Liver (tissue), 3 donors: ENCODE measurements at regions not wholly inside any gene's neighbourhood (a gene's known extent, or its start where the extent isn't known, plus 50 kb on each side); places are given as distances from the start of the nearest gene placed in this dataset.

Experiments
- ATF3 ChIP-seq: IDR thresholded peaks from 2 replicates; pipeline ENCODE4 v1.6.1; 2016; ENCODE audit warnings: antibody characterized with exemption
- CTCF ChIP-seq: fragments of 150-350 bp; IDR thresholded peaks from 2 replicates; pipeline ENCODE4 v1.5.1; 2017; ENCODE audit warnings: improper control_type of control experiment, low read depth, low read length; ENCODE audit not compliant: missing input control
- EGR1 ChIP-seq, 2 donors: IDR thresholded peaks; 2 replicates each; pipeline ENCODE4 v1.6.1; 2016 to 2018; ENCODE audit warnings: antibody characterized with exemption in 2 of 2, low read depth in 2 of 2
- FOXA1 ChIP-seq: IDR thresholded peaks from 2 replicates; pipeline ENCODE4 v1.6.1; 2016; ENCODE audit warnings: antibody characterized with exemption
- GABPA ChIP-seq, 2 donors: IDR thresholded peaks in 1 of 2; conservative IDR thresholded peaks in 1 of 2; 2 replicates each; pipeline ENCODE4 v1.6.1; 2016; ENCODE audit warnings: antibody characterized with exemption in 2 of 2, mild to moderate bottlenecking in 1 of 2, moderate library complexity in 1 of 2
- SP1 ChIP-seq: IDR thresholded peaks from 2 replicates; pipeline ENCODE4 v1.6.1; 2018; ENCODE audit warnings: antibody characterized with exemption, mild to moderate bottlenecking
- TAF1 ChIP-seq: conservative IDR thresholded peaks from 2 replicates; pipeline ENCODE4 v1.6.1; 2016; ENCODE audit warnings: antibody characterized with exemption, mild to moderate bottlenecking
- YY1 ChIP-seq: IDR thresholded peaks from 2 replicates; pipeline ENCODE4 v1.6.1; 2016; ENCODE audit warnings: antibody characterized with exemption, mild to moderate bottlenecking
- TF ChIP-seq, protein P1 (sequence below): IDR thresholded peaks from 2 replicates; pipeline ENCODE4 v1.6.1; 2016; ENCODE audit warnings: antibody characterized with exemption, mild to moderate bottlenecking
- donor health status: healthy.
- donor health status: healthy.

GRCh38 chr13:86725105-86725504 is 925.9 kb upstream of the SLITRK6 start:
- TF ChIP-seq CTCF (no peak), SP1 (no peak), YY1 (no peak), TAF1 (no peak), FOXA1 (no peak), EGR1 (IDR thresholded peaks at IDR 0.05; ENCODE audit: low read depth in 2 of 2) (no peak), ATF3 (no peak), GABPA (IDR thresholded peaks at IDR 0.05 in 1 of 2, conservative IDR thresholded peaks at IDR 0.05 in 1 of 2) (no peak)
- TF ChIP-seq, protein P1, sequence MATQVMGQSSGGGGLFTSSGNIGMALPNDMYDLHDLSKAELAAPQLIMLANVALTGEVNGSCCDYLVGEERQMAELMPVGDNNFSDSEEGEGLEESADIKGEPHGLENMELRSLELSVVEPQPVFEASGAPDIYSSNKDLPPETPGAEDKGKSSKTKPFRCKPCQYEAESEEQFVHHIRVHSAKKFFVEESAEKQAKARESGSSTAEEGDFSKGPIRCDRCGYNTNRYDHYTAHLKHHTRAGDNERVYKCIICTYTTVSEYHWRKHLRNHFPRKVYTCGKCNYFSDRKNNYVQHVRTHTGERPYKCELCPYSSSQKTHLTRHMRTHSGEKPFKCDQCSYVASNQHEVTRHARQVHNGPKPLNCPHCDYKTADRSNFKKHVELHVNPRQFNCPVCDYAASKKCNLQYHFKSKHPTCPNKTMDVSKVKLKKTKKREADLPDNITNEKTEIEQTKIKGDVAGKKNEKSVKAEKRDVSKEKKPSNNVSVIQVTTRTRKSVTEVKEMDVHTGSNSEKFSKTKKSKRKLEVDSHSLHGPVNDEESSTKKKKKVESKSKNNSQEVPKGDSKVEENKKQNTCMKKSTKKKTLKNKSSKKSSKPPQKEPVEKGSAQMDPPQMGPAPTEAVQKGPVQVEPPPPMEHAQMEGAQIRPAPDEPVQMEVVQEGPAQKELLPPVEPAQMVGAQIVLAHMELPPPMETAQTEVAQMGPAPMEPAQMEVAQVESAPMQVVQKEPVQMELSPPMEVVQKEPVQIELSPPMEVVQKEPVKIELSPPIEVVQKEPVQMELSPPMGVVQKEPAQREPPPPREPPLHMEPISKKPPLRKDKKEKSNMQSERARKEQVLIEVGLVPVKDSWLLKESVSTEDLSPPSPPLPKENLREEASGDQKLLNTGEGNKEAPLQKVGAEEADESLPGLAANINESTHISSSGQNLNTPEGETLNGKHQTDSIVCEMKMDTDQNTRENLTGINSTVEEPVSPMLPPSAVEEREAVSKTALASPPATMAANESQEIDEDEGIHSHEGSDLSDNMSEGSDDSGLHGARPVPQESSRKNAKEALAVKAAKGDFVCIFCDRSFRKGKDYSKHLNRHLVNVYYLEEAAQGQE, result no peak
